A673 (cell line): ENCODE measurements at regions not wholly inside any gene's neighbourhood (a gene's known extent, or its start where the extent isn't known, plus 50 kb on each side); places are given as distances from the start of the nearest gene placed in this dataset.

ENCODE experiments used
- BruUV-seq: library from RNA; stranded (reverse); fragments of 400-500 nt; replicated peaks from 2 replicates; lab custom pipeline; 2021; lab: Mats Ljungman, UMichigan
- CTCF ChIA-PET: fragments of 300-600 bp; sonication (Branson Sonifier 250); formaldehyde crosslinking; loops from one replicate; lab custom pipeline; 2022; ENCODE audit warnings: antibody characterized with exemption; lab: Charles Lee
- POLR2A ChIA-PET: fragments of 300-600 bp; sonication (Branson Sonifier 250); formaldehyde crosslinking; loops from one replicate; lab custom pipeline; 2022; ENCODE audit warnings: antibody characterized with exemption; ENCODE audit not compliant: low non-redundant PET; lab: Charles Lee
- DNase-seq: peaks from one replicate; pipeline ENCODE4 v3.0.0-alpha.2; 2015; ENCODE audit warnings: low spot score
- H3K27ac ChIP-seq: fragments of 200-600 bp; sonication (generic); 2 replicates; pipeline ENCODE4 v1.5.1; 2016; ENCODE audit warnings: mixed run types, low read depth, mild to moderate bottlenecking, mixed read lengths, antibody characterized with exemption, low read length; ENCODE audit not compliant: poor library complexity, severe bottlenecking
- H3K27me3 ChIP-seq: fragments of 200-600 bp; sonication (generic); replicated peaks from 2 replicates; pipeline ENCODE4 v1.6.1; 2017; ENCODE audit warnings: mixed run types, low read depth, mild to moderate bottlenecking, mixed read lengths, antibody characterized with exemption, low read length; ENCODE audit not compliant: insufficient read depth, poor library complexity
- H3K36me3 ChIP-seq: fragments of 200-600 bp; sonication (generic); 2 replicates; pipeline ENCODE4 v1.6.1; 2016; ENCODE audit warnings: mixed run types, mild to moderate bottlenecking, mixed read lengths, antibody characterized with exemption, low read length; ENCODE audit not compliant: insufficient read depth, poor library complexity, severe bottlenecking
- H3K4me1 ChIP-seq: fragments of 200-600 bp; sonication (generic); 2 replicates; pipeline ENCODE4 v1.6.1; 2017; ENCODE audit warnings: mixed run types, mild to moderate bottlenecking, mixed read lengths, antibody characterized with exemption, low read length; ENCODE audit not compliant: insufficient read depth, poor library complexity, severe bottlenecking
- H3K4me3 ChIP-seq: fragments of 200-600 bp; sonication (generic); 2 replicates; pipeline ENCODE4 v1.5.1; 2016; ENCODE audit warnings: low read depth, mixed run types, mild to moderate bottlenecking, mixed read lengths, low read length; ENCODE audit not compliant: poor library complexity, severe bottlenecking
- H3K9me3 ChIP-seq: fragments of 200-600 bp; sonication (generic); 2 replicates; pipeline ENCODE4 v1.6.1; 2016; ENCODE audit warnings: mixed run types, low read depth, mild to moderate bottlenecking, mixed read lengths, antibody characterized with exemption, low read length; ENCODE audit not compliant: poor library complexity, severe bottlenecking
- CTCF ChIP-seq: fragments of 300-800, 200-600 bp; sonication (generic); conservative IDR thresholded peaks from 2 replicates; pipeline ENCODE4 v1.5.1; 2017; ENCODE audit warnings: low read depth, mild to moderate bottlenecking, antibody characterized with exemption, low read length, moderate library complexity, mixed read lengths
- EZH2 ChIP-seq: fragments of 200-600 bp; sonication (generic); IDR thresholded peaks from 2 replicates; pipeline ENCODE4 v1.6.1; 2017; ENCODE audit warnings: borderline replicate concordance, low read depth, mild to moderate bottlenecking, mixed read lengths, antibody characterized with exemption, low read length; ENCODE audit not compliant: poor library complexity, severe bottlenecking
- intact Hi-C: fragments of 100-400 bp; cut with micrococcal nuclease; formaldehyde crosslinking; loops from one replicate; pipeline ENCODE4 v1.10.0; 2022; ENCODE audit not compliant: unreplicated experiment

- CTCF ChIA-PET: no interaction called here
- intact Hi-C loops: no loop called here
- no peak for TF ChIP-seq EZH2
- TF ChIP-seq CTCF: no peak
- Histone ChIP-seq H3K27me3 (no peaks in the 10 kb centered on the region), H3K36me3 (no peaks in the 10 kb centered on the region), H3K4me1 (no peaks in the 10 kb centered on the region), H3K9me3 (no peaks in the 10 kb centered on the region), H3K4me3 (no peak overlapping the region), H3K27ac (no peak overlapping the region)
- no TSS peak for BruUV-seq
- POLR2A ChIA-PET: no interaction called here
- no peak for DNase-seq
Observed at GRCh38 chr18:39521164-39521563, 1955.6 kb upstream of the CELF4 start.

DNA sequence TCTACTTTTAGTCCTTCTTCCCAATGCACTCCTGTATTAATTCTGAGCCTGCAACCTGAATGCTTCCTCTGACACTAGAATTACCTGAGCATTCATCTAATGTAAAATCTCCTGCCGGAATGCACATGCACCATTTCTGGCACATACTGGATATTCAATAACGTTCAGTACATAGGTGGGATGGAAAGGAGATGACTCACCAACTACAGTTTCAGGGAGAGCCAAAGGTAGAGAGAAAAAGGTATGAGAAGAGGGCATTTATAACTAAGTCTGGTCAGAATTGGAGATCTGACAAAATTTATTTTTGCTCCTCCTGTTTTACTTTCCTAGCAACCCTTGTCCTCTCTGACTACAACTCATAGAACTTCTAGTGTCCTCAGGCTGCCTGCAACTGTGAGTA, 1954.1 kb upstream of the CELF4 start:
- no peaks in the 10 kb centered on the region for H3K9me3 ChIP-seq
- ChIA-PET CTCF (no interaction called here), POLR2A (no interaction called here)
- H3K27me3 ChIP-seq: no peaks in the 10 kb centered on the region
- H3K27ac ChIP-seq: no peak overlapping the region
- BruUV-seq: no TSS peak
- TF ChIP-seq CTCF: no peak
- no peak for TF ChIP-seq EZH2
- H3K36me3 ChIP-seq: no peaks in the 10 kb centered on the region
- no peak for DNase-seq
- peaks cover 9% of the 10 kb centered on the region for H3K4me1 ChIP-seq
- H3K4me3 ChIP-seq: no peak overlapping the region
- intact Hi-C loops: no loop called here

GRCh38 chr18:39515299-39515698, 1949.7 kb upstream of the CELF4 start:
- Histone ChIP-seq H3K9me3 (no peaks in the 10 kb centered on the region), H3K4me3 (no peak overlapping the region), H3K36me3 (no peaks in the 10 kb centered on the region), H3K4me1 (peaks cover 25% of the 10 kb centered on the region), H3K27me3 (no peaks in the 10 kb centered on the region), H3K27ac (no peak overlapping the region)
- POLR2A ChIA-PET: no interaction called here
- no peak for DNase-seq
- CTCF ChIA-PET: no interaction called here
- no peak for TF ChIP-seq CTCF
- no peak for TF ChIP-seq EZH2
- no TSS peak for BruUV-seq
- intact Hi-C loops: no loop called here
